ENCODE measurements at regions not wholly inside any gene's neighbourhood (a gene's known extent, or its start where the extent isn't known, plus 50 kb on each side); places are given as distances from the start of the nearest gene placed in this dataset.

- Mint-ChIP-seq H3K36me3 (no peaks in the 10 kb centered on the region), H3K27ac (no peak overlapping the region), H3K27me3 (no peaks in the 10 kb centered on the region), H3K4me3 (no peak overlapping the region), H3K9me3 (peaks cover 1 to 24% (median 10%) of the 10 kb centered on the region in 7 donors), H3K4me1 (no peaks in the 10 kb centered on the region)
- ATAC-seq (ENCODE audit: low read depth in 2 of 2) (no peak), DNase-seq (no peak)
- Histone ChIP-seq H3K4me3 (ENCODE audit: low read depth, low read length) (no peak overlapping the region), H3K27ac (ENCODE audit: insufficient read depth, low read length, poor library complexity, severe bottlenecking) (no peak overlapping the region), H3K4me1 (ENCODE audit: control insufficient read depth, insufficient read depth, low read length, poor library complexity, severe bottlenecking) (no peaks in the 10 kb centered on the region), H3K9me3 (ENCODE audit: control insufficient read depth in 2 of 2, low read length in 2 of 2) (peaks cover 4 to 10% of the 10 kb centered on the region in 2 experiments), H3K36me3 (ENCODE audit: control insufficient read depth, insufficient read depth, low read length) (no peaks in the 10 kb centered on the region), H3K27me3 (ENCODE audit: control insufficient read depth, insufficient read depth, low read length) (no peaks in the 10 kb centered on the region)
Measured at GRCh38 chr9:25517701-25518100, 160.5 kb downstream of the TUSC1 start.

- Mint-ChIP-seq H3K27ac (no peak overlapping the region), H3K4me1 (no peaks in the 10 kb centered on the region), H3K27me3 (no peaks in the 10 kb centered on the region), H3K36me3 (no peaks in the 10 kb centered on the region), H3K4me3 (no peak overlapping the region), H3K9me3 (peaks cover 1 to 40% (median 10%) of the 10 kb centered on the region in 7 donors)
- H3K36me3 ChIP-seq (ENCODE audit: control insufficient read depth, insufficient read depth, low read length) = no peaks in the 10 kb centered on the region
- H3K9me3 ChIP-seq (ENCODE audit: control insufficient read depth in 2 of 2, low read length in 2 of 2) = peaks cover 4 to 7% of the 10 kb centered on the region in 2 experiments
- H3K4me1 ChIP-seq (ENCODE audit: control insufficient read depth, insufficient read depth, low read length, poor library complexity, severe bottlenecking) = no peaks in the 10 kb centered on the region
- ATAC-seq (ENCODE audit: low read depth in 2 of 2) (no peak), DNase-seq (no peak)
- no peak overlapping the region for H3K27ac ChIP-seq (ENCODE audit: insufficient read depth, low read length, poor library complexity, severe bottlenecking)
- H3K27me3 ChIP-seq (ENCODE audit: control insufficient read depth, insufficient read depth, low read length) = no peaks in the 10 kb centered on the region
- H3K4me3 ChIP-seq (ENCODE audit: low read depth, low read length) = no peak overlapping the region
Measured at GRCh38 chr9:25513509-25514033, 164.7 kb downstream of the TUSC1 start.

DNA sequence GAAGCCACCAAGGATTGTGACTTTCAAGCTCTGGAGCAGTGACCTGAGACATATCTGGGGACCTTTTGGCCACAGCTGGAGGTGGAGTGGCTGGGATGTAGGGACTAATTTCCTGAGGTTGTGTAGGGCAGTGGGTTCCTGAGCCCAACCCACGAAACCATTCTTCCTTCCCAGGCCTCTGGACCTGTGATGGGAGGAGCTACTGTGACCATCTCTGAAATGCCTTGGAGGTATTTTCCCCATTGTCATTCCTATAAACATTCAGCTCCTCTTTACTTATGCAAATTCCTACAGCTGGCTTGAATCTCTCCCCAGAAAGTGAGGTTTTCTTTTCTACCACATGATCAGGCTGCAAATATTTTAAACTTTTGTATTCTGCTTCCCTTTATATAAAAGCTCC, 172.6 kb downstream of the TUSC1 start:
- Histone ChIP-seq H3K9me3 (ENCODE audit: control insufficient read depth in 2 of 2, low read length in 2 of 2) (peaks cover 0 to 24% of the 10 kb centered on the region in 2 experiments), H3K27ac (ENCODE audit: insufficient read depth, low read length, poor library complexity, severe bottlenecking) (no peak overlapping the region), H3K4me3 (ENCODE audit: low read depth, low read length) (no peak overlapping the region), H3K27me3 (ENCODE audit: control insufficient read depth, insufficient read depth, low read length) (no peaks in the 10 kb centered on the region), H3K36me3 (ENCODE audit: control insufficient read depth, insufficient read depth, low read length) (no peaks in the 10 kb centered on the region), H3K4me1 (ENCODE audit: control insufficient read depth, insufficient read depth, low read length, poor library complexity, severe bottlenecking) (no peaks in the 10 kb centered on the region)
- H3K4me3 Mint-ChIP-seq = no peak overlapping the region
- ATAC-seq (ENCODE audit: low read depth in 2 of 2) (no peak), DNase-seq (no peak)
- H3K4me1 Mint-ChIP-seq = no peaks in the 10 kb centered on the region
- no peaks in the 10 kb centered on the region for H3K36me3 Mint-ChIP-seq
- H3K9me3 Mint-ChIP-seq = peaks cover 0 to 48% (median 12%) of the 10 kb centered on the region in 7 donors
- no peaks in the 10 kb centered on the region for H3K27me3 Mint-ChIP-seq
- H3K27ac Mint-ChIP-seq = no peak overlapping the region

DNA sequence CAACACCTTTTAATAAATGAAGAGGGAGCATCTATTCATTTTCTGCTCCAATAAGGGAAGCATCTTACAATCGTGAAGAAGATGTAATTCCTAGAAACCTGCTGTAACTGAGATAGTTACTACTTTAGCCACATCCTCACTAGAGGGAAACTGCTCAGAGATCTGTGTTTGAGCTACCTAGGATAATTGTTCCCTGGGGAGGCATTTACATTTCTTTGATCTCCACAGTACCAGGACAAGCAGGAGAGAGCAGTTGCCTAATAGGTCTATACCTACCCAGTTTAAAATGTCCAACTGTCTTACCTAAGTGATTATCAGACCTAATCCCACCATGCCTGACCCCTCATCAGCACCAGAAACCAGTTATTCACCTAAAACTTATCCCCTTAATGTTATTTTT, 196.9 kb downstream of the TUSC1 start:
- Mint-ChIP-seq H3K9me3 (peaks cover 4 to 20% (median 7%) of the 10 kb centered on the region in 7 donors), H3K27me3 (no peaks in the 10 kb centered on the region), H3K36me3 (no peaks in the 10 kb centered on the region), H3K4me1 (no peaks in the 10 kb centered on the region), H3K4me3 (no peak overlapping the region), H3K27ac (no peak overlapping the region)
- no peaks in the 10 kb centered on the region for H3K36me3 ChIP-seq (ENCODE audit: control insufficient read depth, insufficient read depth, low read length)
- ATAC-seq (ENCODE audit: low read depth in 2 of 2) (no peak), DNase-seq (no peak)
- H3K4me3 ChIP-seq (ENCODE audit: low read depth, low read length) = no peak overlapping the region
- peaks cover 0 to 2% of the 10 kb centered on the region in 2 experiments for H3K9me3 ChIP-seq (ENCODE audit: control insufficient read depth in 2 of 2, low read length in 2 of 2)
- no peak overlapping the region for H3K27ac ChIP-seq (ENCODE audit: insufficient read depth, low read length, poor library complexity, severe bottlenecking)
- no peaks in the 10 kb centered on the region for H3K4me1 ChIP-seq (ENCODE audit: control insufficient read depth, insufficient read depth, low read length, poor library complexity, severe bottlenecking)
- H3K27me3 ChIP-seq (ENCODE audit: control insufficient read depth, insufficient read depth, low read length) = no peaks in the 10 kb centered on the region

DNA sequence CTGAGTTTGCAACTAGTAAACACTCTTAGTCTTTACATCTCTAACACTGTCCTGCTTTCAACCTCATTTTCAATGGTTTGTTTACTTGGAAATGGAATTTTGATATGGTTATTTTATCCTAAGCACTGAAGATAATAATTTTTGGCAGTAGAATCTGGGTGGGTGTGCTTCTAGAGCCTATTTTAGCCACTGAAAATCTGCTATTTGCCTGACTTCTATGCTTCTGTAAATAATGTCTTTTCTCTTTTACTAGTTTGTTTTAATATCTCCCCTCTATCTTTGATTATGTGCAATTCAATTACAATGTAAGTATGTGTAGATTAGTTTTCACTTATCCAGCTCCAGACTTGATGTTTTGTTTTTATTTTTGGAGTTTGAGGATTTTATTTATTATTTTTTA, 197.5 kb downstream of the TUSC1 start:
- Histone ChIP-seq H3K36me3 (ENCODE audit: control insufficient read depth, insufficient read depth, low read length) (no peaks in the 10 kb centered on the region), H3K4me3 (ENCODE audit: low read depth, low read length) (no peak overlapping the region), H3K27ac (ENCODE audit: insufficient read depth, low read length, poor library complexity, severe bottlenecking) (no peak overlapping the region), H3K9me3 (ENCODE audit: control insufficient read depth in 2 of 2, low read length in 2 of 2) (peaks cover 0 to 2% of the 10 kb centered on the region in 2 experiments), H3K4me1 (ENCODE audit: control insufficient read depth, insufficient read depth, low read length, poor library complexity, severe bottlenecking) (no peaks in the 10 kb centered on the region), H3K27me3 (ENCODE audit: control insufficient read depth, insufficient read depth, low read length) (no peaks in the 10 kb centered on the region)
- Mint-ChIP-seq H3K27me3 (no peaks in the 10 kb centered on the region), H3K4me3 (no peak overlapping the region), H3K27ac (no peak overlapping the region), H3K36me3 (no peaks in the 10 kb centered on the region), H3K4me1 (no peaks in the 10 kb centered on the region), H3K9me3 (peaks cover 3 to 20% (median 7%) of the 10 kb centered on the region in 7 donors)
- ATAC-seq (ENCODE audit: low read depth in 2 of 2) = no peak
- no peak for DNase-seq

DNA sequence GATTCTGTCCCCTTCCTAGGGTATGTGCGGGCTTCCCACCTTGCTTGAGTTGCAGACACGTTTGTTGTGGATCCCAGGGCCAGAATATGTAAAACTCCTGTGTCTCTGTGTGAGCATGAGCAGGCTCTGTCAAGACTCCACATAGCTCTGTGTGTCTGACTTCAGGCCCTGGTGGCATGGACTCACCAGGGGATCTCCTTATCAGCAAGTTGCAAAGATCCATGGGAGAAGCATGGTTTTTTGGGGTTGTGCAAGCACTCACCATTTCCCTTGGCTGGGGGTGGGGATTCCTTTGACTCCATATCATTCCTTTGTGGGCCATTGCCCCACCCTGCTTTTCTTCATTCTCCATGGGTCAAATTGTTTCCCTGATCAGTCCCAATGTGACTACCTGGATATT, 205.6 kb downstream of the TUSC1 start:
- H3K27me3 Mint-ChIP-seq = no peaks in the 10 kb centered on the region
- peaks cover 0 to 5% (median 0%) of the 10 kb centered on the region in 4 donors for H3K4me1 Mint-ChIP-seq
- no peaks in the 10 kb centered on the region for H3K4me1 ChIP-seq (ENCODE audit: control insufficient read depth, insufficient read depth, low read length, poor library complexity, severe bottlenecking)
- peaks cover 2 to 7% of the 10 kb centered on the region in 2 experiments for H3K9me3 ChIP-seq (ENCODE audit: control insufficient read depth in 2 of 2, low read length in 2 of 2)
- ATAC-seq (ENCODE audit: low read depth in 2 of 2) (no peak), DNase-seq (no peak)
- H3K36me3 Mint-ChIP-seq = no peaks in the 10 kb centered on the region
- no peaks in the 10 kb centered on the region for H3K27me3 ChIP-seq (ENCODE audit: control insufficient read depth, insufficient read depth, low read length)
- H3K27ac ChIP-seq (ENCODE audit: insufficient read depth, low read length, poor library complexity, severe bottlenecking) = no peak overlapping the region
- H3K27ac Mint-ChIP-seq = no peak overlapping the region
- H3K4me3 ChIP-seq (ENCODE audit: low read depth, low read length) = no peak overlapping the region
- no peaks in the 10 kb centered on the region for H3K36me3 ChIP-seq (ENCODE audit: control insufficient read depth, insufficient read depth, low read length)
- no peak overlapping the region for H3K4me3 Mint-ChIP-seq
- H3K9me3 Mint-ChIP-seq = peaks cover 0 to 41% (median 15%) of the 10 kb centered on the region in 7 donors

- Mint-ChIP-seq H3K27ac (no peak overlapping the region), H3K4me3 (no peak overlapping the region), H3K36me3 (no peaks in the 10 kb centered on the region), H3K4me1 (peaks cover 0 to 5% (median 0%) of the 10 kb centered on the region in 4 donors), H3K27me3 (no peaks in the 10 kb centered on the region), H3K9me3 (peaks cover 0 to 43% (median 13%) of the 10 kb centered on the region in 7 donors)
- Histone ChIP-seq H3K36me3 (ENCODE audit: control insufficient read depth, insufficient read depth, low read length) (no peaks in the 10 kb centered on the region), H3K27ac (ENCODE audit: insufficient read depth, low read length, poor library complexity, severe bottlenecking) (no peak overlapping the region), H3K27me3 (ENCODE audit: control insufficient read depth, insufficient read depth, low read length) (no peaks in the 10 kb centered on the region), H3K4me3 (ENCODE audit: low read depth, low read length) (no peak overlapping the region), H3K9me3 (ENCODE audit: control insufficient read depth in 2 of 2, low read length in 2 of 2) (peaks cover 2 to 7% of the 10 kb centered on the region in 2 experiments), H3K4me1 (ENCODE audit: control insufficient read depth, insufficient read depth, low read length, poor library complexity, severe bottlenecking) (no peaks in the 10 kb centered on the region)
- no peak for ATAC-seq (ENCODE audit: low read depth in 2 of 2)
- DNase-seq = no peak
Measured at GRCh38 chr9:25472085-25472607, 206.1 kb downstream of the TUSC1 start.

- peaks cover 0 to 2% of the 10 kb centered on the region in 2 experiments for H3K9me3 ChIP-seq (ENCODE audit: control insufficient read depth in 2 of 2, low read length in 2 of 2)
- no peaks in the 10 kb centered on the region for H3K27me3 ChIP-seq (ENCODE audit: control insufficient read depth, insufficient read depth, low read length)
- no peaks in the 10 kb centered on the region for H3K36me3 ChIP-seq (ENCODE audit: control insufficient read depth, insufficient read depth, low read length)
- no peak for ATAC-seq (ENCODE audit: low read depth in 2 of 2)
- no peak overlapping the region for H3K4me3 ChIP-seq (ENCODE audit: low read depth, low read length)
- no peak overlapping the region for H3K27ac Mint-ChIP-seq
- no peaks in the 10 kb centered on the region for H3K36me3 Mint-ChIP-seq
- no peak overlapping the region for H3K27ac ChIP-seq (ENCODE audit: insufficient read depth, low read length, poor library complexity, severe bottlenecking)
- no peaks in the 10 kb centered on the region for H3K4me1 ChIP-seq (ENCODE audit: control insufficient read depth, insufficient read depth, low read length, poor library complexity, severe bottlenecking)
- H3K27me3 Mint-ChIP-seq = no peaks in the 10 kb centered on the region
- no peaks in the 10 kb centered on the region for H3K4me1 Mint-ChIP-seq
- no peak for DNase-seq
- H3K9me3 Mint-ChIP-seq = peaks cover 4 to 25% (median 7%) of the 10 kb centered on the region in 7 donors
- no peak overlapping the region for H3K4me3 Mint-ChIP-seq
Measured at GRCh38 chr9:25461416-25461815, 216.8 kb downstream of the TUSC1 start.
